ENCODE measurements at regions not wholly inside any gene's neighbourhood (a gene's known extent, or its start where the extent isn't known, plus 50 kb on each side); places are given as distances from the start of the nearest gene placed in this dataset.

DNA sequence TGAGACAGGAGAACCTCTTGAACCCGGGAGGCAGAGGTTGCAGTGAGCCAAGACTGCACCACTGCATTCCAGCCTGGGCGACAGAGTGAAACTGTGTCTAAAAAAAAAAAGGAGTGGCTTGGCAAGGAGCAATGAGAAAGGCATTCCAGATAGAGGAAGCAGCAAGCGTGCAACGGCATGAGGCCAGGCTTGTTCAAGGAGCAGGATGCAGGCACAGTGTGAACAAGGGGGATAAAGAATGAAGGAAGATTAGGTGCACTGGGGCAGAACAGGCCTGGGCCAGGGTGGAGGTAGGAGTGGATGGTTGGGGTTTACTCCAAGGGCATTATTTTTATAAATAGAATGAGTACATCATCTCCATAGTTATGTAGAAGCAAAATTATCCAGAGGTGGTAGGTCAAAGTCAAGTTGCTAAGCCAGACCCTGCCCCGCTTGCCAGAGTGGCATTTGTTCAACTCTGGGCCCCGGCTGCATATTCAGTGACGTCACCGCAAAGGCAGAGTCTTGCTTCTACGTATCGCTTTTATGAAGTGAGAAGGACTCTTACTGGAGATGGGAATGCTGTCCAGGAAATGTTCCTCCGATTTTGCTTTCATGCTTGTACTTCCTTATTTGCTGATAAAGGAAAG lies 100.2 kb downstream of the KATNIP start:
- TF ChIP-seq POLR2AphosphoS5 (IDR thresholded peaks at IDR 0.05; ENCODE audit: low read depth, low read length): no peak
- TF ChIP-seq POLR2A (IDR thresholded peaks at IDR 0.05; ENCODE audit: low read depth, low read length): no peak
